HEK293 (cell line): ENCODE measurements at regions not wholly inside any gene's neighbourhood (a gene's known extent, or its start where the extent isn't known, plus 50 kb on each side); places are given as distances from the start of the nearest gene placed in this dataset.

Source experiments
- GLIS1 ChIP-seq: fragments of 450-650 bp; formaldehyde crosslinking; IDR thresholded peaks from 2 replicates; pipeline ENCODE4 v1.5.1; 2016; ENCODE audit warnings: missing biosample characterization, missing genetic modification characterization
- HOXA7 ChIP-seq: sonication (generic); formaldehyde crosslinking; IDR thresholded peaks from 2 replicates; pipeline ENCODE4 v1.8.1; 2022; ENCODE audit warnings: missing genetic modification reagents, borderline replicate concordance
- KLF16 ChIP-seq: fragments of 450-650 bp; formaldehyde crosslinking; IDR thresholded peaks from 2 replicates; pipeline ENCODE4 v1.5.1; 2017; ENCODE audit warnings: missing biosample characterization, missing genetic modification characterization
- ZNF146 ChIP-seq: fragments of 450-650 bp; formaldehyde crosslinking; IDR thresholded peaks from 2 replicates; pipeline ENCODE4 v1.5.1; 2016; ENCODE audit warnings: missing biosample characterization, missing genetic modification characterization
- ZNF157 ChIP-seq: fragments of 450-650 bp; formaldehyde crosslinking; IDR thresholded peaks from 2 replicates; pipeline ENCODE4 v1.5.1; 2016; ENCODE audit warnings: missing biosample characterization, missing genetic modification characterization
- ZNF274 ChIP-seq, 2 experiments: fragments of 200-500 bp in 1 of 2; fragments of 450-650 bp in 1 of 2; sonication (Bioruptor generic) in 1 of 2; formaldehyde crosslinking in 1 of 2; IDR thresholded peaks; 2 replicates each; pipeline versions ENCODE4 v1.5.1 to v1.6.1; 2014 to 2016; ENCODE audit warnings: borderline replicate concordance in 1 of 2, inconsistent platforms in 1 of 2, low read length in 1 of 2, missing biosample characterization in 1 of 2, missing genetic modification characterization in 1 of 2
- ZNF571 ChIP-seq: fragments of 450-650 bp; formaldehyde crosslinking; IDR thresholded peaks from 2 replicates; pipeline ENCODE4 v1.5.0; 2017; ENCODE audit warnings: missing biosample characterization, missing genetic modification characterization
- ZNF596 ChIP-seq: fragments of 450-650 bp; IDR thresholded peaks from 2 replicates; pipeline ENCODE4 v1.5.0; 2018; ENCODE audit warnings: missing biosample characterization, mild to moderate bottlenecking, missing genetic modification characterization, moderate library complexity
- ZNF777 ChIP-seq: fragments of 450-650 bp; formaldehyde crosslinking; IDR thresholded peaks from 2 replicates; pipeline ENCODE4 v1.5.1; 2017; ENCODE audit warnings: missing biosample characterization, missing genetic modification characterization, borderline replicate concordance
- TF ChIP-seq, protein P1 (sequence below): fragments of 450-650 bp; formaldehyde crosslinking; IDR thresholded peaks from 2 replicates; pipeline ENCODE4 v1.5.1; 2016; ENCODE audit warnings: missing biosample characterization, missing genetic modification characterization
- TF ChIP-seq, protein P2 (sequence below): fragments of 450-650 bp; formaldehyde crosslinking; conservative IDR thresholded peaks from 2 replicates; pipeline ENCODE4 v1.5.1; 2016; ENCODE audit warnings: low read depth, missing biosample characterization, missing genetic modification characterization
- TF ChIP-seq, protein P3 (sequence below): fragments of 450-650 bp; formaldehyde crosslinking; IDR thresholded peaks from 2 replicates; pipeline ENCODE4 v1.5.1; 2017; ENCODE audit warnings: missing biosample characterization, missing genetic modification characterization
- TF ChIP-seq, protein P4 (sequence below): fragments of 450-650 bp; formaldehyde crosslinking; IDR thresholded peaks from 2 replicates; pipeline ENCODE4 v1.5.1; 2016; ENCODE audit warnings: missing biosample characterization, missing genetic modification characterization

DNA sequence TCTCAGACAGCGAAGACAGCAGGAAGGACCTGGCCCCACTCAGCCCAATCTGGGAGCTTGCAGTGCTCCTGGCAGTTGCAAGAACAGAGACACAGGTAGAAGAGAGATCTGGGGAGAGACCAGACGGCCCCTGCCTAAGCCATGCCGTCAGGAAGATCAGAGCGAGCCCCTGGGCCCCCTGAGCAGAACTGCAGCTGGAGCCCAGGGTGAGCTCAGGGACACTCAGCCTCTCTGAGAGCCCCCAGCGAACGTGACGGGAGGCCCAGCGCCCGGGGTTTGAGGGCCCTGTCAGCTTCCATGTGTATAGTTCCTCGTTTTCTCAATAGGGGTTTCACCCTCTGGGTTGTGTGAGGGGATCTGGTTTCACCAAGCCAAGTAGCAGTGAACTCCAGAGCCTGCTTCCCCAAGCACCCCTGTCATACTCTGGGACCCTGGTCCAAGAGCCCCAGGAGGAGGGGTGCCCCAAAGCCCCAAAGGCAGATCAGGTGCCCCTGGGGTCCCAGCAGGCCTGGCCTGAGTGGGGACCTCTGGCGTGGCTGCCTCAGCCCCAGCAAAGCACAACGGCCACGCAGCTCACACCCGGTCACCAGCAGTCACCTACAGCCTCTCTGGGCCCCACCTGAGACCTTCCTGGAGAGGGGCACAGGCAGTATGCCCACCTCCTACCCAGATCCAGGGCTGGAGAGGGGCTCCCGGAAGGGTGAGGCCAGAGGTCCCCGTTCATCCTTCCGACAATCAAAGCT lies 431.3 kb upstream of the MYT1L start:
- TF ChIP-seq HOXA7 (CRISPR knock-in tag) (no peak), ZNF146 (tag by site-specific recombination) (no peak), ZNF571 (tag by site-specific recombination) (no peak), ZNF596 (tag by site-specific recombination) (no peak), ZNF274 (IDR thresholded peaks at IDR 0.05; ENCODE audit: low read length) (no peak), ZNF274 (tag by site-specific recombination; IDR thresholded peaks at IDR 0.05; ENCODE audit: borderline replicate concordance) (no peak), GLIS1 (tag by site-specific recombination) (no peak), ZNF777 (no peak), KLF16 (no peak), ZNF157 (tag by site-specific recombination) (no peak)
- TF ChIP-seq, protein P1, sequence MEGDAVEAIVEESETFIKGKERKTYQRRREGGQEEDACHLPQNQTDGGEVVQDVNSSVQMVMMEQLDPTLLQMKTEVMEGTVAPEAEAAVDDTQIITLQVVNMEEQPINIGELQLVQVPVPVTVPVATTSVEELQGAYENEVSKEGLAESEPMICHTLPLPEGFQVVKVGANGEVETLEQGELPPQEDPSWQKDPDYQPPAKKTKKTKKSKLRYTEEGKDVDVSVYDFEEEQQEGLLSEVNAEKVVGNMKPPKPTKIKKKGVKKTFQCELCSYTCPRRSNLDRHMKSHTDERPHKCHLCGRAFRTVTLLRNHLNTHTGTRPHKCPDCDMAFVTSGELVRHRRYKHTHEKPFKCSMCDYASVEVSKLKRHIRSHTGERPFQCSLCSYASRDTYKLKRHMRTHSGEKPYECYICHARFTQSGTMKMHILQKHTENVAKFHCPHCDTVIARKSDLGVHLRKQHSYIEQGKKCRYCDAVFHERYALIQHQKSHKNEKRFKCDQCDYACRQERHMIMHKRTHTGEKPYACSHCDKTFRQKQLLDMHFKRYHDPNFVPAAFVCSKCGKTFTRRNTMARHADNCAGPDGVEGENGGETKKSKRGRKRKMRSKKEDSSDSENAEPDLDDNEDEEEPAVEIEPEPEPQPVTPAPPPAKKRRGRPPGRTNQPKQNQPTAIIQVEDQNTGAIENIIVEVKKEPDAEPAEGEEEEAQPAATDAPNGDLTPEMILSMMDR = no peak
- TF ChIP-seq, protein P2, sequence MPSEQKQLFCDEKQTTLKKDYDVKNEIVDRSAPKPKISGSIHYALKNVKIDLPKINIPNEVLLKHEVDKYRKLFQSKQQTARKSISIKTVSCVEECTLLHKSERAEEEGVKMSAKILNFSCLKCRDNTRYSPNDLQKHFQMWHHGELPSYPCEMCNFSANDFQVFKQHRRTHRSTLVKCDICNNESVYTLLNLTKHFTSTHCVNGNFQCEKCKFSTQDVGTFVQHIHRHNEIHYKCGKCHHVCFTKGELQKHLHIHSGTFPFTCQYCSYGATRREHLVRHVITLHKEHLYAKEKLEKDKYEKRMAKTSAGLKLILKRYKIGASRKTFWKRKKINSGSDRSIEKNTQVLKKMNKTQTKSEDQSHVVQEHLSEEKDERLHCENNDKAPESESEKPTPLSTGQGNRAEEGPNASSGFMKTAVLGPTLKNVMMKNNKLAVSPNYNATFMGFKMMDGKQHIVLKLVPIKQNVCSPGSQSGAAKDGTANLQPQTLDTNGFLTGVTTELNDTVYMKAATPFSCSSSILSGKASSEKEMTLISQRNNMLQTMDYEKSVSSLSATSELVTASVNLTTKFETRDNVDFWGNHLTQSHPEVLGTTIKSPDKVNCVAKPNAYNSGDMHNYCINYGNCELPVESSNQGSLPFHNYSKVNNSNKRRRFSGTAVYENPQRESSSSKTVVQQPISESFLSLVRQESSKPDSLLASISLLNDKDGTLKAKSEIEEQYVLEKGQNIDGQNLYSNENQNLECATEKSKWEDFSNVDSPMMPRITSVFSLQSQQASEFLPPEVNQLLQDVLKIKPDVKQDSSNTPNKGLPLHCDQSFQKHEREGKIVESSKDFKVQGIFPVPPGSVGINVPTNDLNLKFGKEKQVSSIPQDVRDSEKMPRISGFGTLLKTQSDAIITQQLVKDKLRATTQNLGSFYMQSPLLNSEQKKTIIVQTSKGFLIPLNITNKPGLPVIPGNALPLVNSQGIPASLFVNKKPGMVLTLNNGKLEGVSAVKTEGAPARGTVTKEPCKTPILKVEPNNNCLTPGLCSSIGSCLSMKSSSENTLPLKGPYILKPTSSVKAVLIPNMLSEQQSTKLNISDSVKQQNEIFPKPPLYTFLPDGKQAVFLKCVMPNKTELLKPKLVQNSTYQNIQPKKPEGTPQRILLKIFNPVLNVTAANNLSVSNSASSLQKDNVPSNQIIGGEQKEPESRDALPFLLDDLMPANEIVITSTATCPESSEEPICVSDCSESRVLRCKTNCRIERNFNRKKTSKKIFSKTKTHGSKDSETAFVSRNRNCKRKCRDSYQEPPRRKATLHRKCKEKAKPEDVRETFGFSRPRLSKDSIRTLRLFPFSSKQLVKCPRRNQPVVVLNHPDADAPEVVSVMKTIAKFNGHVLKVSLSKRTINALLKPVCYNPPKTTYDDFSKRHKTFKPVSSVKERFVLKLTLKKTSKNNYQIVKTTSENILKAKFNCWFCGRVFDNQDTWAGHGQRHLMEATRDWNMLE (tag by site-specific recombination) = no peak
- TF ChIP-seq, protein P3, sequence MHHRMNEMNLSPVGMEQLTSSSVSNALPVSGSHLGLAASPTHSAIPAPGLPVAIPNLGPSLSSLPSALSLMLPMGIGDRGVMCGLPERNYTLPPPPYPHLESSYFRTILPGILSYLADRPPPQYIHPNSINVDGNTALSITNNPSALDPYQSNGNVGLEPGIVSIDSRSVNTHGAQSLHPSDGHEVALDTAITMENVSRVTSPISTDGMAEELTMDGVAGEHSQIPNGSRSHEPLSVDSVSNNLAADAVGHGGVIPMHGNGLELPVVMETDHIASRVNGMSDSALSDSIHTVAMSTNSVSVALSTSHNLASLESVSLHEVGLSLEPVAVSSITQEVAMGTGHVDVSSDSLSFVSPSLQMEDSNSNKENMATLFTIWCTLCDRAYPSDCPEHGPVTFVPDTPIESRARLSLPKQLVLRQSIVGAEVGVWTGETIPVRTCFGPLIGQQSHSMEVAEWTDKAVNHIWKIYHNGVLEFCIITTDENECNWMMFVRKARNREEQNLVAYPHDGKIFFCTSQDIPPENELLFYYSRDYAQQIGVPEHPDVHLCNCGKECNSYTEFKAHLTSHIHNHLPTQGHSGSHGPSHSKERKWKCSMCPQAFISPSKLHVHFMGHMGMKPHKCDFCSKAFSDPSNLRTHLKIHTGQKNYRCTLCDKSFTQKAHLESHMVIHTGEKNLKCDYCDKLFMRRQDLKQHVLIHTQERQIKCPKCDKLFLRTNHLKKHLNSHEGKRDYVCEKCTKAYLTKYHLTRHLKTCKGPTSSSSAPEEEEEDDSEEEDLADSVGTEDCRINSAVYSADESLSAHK (tag by site-specific recombination) = no peak
- TF ChIP-seq, protein P4, sequence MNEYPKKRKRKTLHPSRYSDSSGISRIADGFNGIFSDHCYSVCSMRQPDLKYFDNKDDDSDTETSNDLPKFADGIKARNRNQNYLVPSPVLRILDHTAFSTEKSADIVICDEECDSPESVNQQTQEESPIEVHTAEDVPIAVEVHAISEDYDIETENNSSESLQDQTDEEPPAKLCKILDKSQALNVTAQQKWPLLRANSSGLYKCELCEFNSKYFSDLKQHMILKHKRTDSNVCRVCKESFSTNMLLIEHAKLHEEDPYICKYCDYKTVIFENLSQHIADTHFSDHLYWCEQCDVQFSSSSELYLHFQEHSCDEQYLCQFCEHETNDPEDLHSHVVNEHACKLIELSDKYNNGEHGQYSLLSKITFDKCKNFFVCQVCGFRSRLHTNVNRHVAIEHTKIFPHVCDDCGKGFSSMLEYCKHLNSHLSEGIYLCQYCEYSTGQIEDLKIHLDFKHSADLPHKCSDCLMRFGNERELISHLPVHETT (tag by site-specific recombination) = no peak
